ENCODE measurements at regions not wholly inside any gene's neighbourhood (a gene's known extent, or its start where the extent isn't known, plus 50 kb on each side); places are given as distances from the start of the nearest gene placed in this dataset.

DNA sequence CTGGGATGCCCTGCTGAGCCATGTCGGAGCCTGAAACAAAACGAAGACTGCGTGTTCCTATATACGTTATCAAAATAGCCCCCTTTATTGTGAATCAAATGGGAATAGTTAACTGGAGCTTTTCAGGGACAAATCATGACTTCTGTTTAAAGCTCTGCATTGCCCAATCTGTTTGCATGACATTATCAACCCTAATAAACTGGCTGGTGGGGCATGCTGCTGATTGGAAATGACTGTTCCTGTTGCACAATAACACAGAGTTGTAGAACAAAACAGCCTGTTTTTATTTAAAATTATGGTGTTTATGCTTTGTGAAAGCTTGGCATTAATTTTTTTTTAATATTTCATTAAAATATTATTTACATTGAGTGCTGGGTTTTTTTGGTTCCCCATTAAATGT, 215.5 kb downstream of the TMEM167A start (continued):
- TF ChIP-seq, protein P1, sequence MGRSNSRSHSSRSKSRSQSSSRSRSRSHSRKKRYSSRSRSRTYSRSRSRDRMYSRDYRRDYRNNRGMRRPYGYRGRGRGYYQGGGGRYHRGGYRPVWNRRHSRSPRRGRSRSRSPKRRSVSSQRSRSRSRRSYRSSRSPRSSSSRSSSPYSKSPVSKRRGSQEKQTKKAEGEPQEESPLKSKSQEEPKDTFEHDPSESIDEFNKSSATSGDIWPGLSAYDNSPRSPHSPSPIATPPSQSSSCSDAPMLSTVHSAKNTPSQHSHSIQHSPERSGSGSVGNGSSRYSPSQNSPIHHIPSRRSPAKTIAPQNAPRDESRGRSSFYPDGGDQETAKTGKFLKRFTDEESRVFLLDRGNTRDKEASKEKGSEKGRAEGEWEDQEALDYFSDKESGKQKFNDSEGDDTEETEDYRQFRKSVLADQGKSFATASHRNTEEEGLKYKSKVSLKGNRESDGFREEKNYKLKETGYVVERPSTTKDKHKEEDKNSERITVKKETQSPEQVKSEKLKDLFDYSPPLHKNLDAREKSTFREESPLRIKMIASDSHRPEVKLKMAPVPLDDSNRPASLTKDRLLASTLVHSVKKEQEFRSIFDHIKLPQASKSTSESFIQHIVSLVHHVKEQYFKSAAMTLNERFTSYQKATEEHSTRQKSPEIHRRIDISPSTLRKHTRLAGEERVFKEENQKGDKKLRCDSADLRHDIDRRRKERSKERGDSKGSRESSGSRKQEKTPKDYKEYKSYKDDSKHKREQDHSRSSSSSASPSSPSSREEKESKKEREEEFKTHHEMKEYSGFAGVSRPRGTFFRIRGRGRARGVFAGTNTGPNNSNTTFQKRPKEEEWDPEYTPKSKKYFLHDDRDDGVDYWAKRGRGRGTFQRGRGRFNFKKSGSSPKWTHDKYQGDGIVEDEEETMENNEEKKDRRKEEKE (IDR thresholded peaks at IDR 0.05): no peak
- TF ChIP-seq, protein P2, sequence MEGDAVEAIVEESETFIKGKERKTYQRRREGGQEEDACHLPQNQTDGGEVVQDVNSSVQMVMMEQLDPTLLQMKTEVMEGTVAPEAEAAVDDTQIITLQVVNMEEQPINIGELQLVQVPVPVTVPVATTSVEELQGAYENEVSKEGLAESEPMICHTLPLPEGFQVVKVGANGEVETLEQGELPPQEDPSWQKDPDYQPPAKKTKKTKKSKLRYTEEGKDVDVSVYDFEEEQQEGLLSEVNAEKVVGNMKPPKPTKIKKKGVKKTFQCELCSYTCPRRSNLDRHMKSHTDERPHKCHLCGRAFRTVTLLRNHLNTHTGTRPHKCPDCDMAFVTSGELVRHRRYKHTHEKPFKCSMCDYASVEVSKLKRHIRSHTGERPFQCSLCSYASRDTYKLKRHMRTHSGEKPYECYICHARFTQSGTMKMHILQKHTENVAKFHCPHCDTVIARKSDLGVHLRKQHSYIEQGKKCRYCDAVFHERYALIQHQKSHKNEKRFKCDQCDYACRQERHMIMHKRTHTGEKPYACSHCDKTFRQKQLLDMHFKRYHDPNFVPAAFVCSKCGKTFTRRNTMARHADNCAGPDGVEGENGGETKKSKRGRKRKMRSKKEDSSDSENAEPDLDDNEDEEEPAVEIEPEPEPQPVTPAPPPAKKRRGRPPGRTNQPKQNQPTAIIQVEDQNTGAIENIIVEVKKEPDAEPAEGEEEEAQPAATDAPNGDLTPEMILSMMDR (IDR thresholded peaks at IDR 0.05 in 2 of 3, conservative IDR thresholded peaks at IDR 0.05 in 1 of 3; ENCODE audit: control insufficient read depth in 2 of 3, extremely low read depth in 1 of 3, insufficient read depth in 1 of 3, low read depth in 3 of 3, low read length in 3 of 3): no peak

DNA sequence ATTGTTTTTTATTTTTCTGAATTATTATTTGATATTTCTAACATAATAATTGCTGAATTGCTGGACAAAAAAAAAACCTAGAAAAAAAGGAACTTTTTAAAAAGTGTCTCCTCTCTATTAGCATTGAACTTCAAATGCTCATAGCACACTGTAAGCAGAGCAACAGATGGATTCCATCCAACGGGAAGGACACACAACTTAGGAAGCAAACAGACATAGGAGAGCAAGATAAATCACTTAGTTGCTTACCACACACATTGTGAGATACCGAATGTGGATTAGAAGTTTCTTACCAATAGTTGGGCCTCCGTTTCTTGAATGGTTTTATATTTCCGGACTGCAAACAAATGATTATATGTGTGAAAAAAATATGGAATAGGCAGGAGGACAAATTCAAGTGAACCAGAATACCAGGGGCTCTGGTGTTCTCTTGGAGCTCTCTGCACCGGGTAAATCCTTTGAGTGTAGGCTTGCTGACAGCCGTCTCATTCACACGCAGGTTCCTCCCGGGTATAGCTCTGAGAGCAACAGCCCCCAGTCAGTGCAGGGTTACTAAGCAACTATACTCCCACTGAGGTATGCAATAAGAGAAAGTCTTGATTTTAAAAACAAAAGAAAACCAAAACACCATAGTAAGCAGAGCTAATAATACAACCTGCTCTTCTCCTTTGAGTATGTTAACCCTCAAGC, 217.6 kb downstream of the TMEM167A start:
- no TSS peak for BruUV-seq (replicated peaks)
- SMC1A ChIA-PET (ENCODE audit: uncharacterized antibody, unreplicated experiment): interaction anchor here (0.5 kb wide), 1 partner anchor 1012 kb away, joined by 3 read pairs; no protein-coding TSS in a partner anchor
- Histone ChIP-seq H3K9ac (ENCODE audit: control insufficient read depth, insufficient read depth, low read length) (no peak overlapping the region), H3K79me2 (ENCODE audit: control insufficient read depth, insufficient read depth, low read length) (no peaks in the 10 kb centered on the region), H3K27ac (ENCODE audit: control insufficient read depth, insufficient read depth) (no peak overlapping the region), H3K9me3 (replicated peaks; ENCODE audit: control insufficient read depth, insufficient read depth, low read length) (no peaks in the 10 kb centered on the region), H2AFZ (ENCODE audit: control insufficient read depth, low read depth, low read length) (no peak overlapping the region), H3K4me3 (no peak overlapping the region), H4K20me1 (ENCODE audit: control insufficient read depth, insufficient read depth) (no peaks in the 10 kb centered on the region), H3K36me3 (ENCODE audit: control insufficient read depth in 2 of 2, insufficient read depth in 2 of 2, low read length in 1 of 2) (no peaks in the 10 kb centered on the region), H3K4me1 (ENCODE audit: control insufficient read depth, insufficient read depth, low read length) (no peaks in the 10 kb centered on the region), H3K4me2 (ENCODE audit: control insufficient read depth, insufficient read depth) (no peak overlapping the region), H3K27me3 (replicated peaks in 1 of 2; ENCODE audit: control insufficient read depth in 2 of 2, insufficient read depth in 2 of 2, low read length in 1 of 2) (no peaks in the 10 kb centered on the region)
- CTCF ChIA-PET: no interaction called here
- intact Hi-C loops (cut with micrococcal nuclease; ENCODE audit: unreplicated experiment) (no loop called here), in situ Hi-C loops (cut with MboI) (no loop called here)
- RAD21 ChIA-PET (ENCODE audit: unreplicated experiment): no interaction called here
- TF ChIP-seq, protein P3, sequence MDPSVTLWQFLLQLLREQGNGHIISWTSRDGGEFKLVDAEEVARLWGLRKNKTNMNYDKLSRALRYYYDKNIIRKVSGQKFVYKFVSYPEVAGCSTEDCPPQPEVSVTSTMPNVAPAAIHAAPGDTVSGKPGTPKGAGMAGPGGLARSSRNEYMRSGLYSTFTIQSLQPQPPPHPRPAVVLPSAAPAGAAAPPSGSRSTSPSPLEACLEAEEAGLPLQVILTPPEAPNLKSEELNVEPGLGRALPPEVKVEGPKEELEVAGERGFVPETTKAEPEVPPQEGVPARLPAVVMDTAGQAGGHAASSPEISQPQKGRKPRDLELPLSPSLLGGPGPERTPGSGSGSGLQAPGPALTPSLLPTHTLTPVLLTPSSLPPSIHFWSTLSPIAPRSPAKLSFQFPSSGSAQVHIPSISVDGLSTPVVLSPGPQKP (IDR thresholded peaks at IDR 0.05; ENCODE audit: low read depth, low read length): no peak
- no peak for TF ChIP-seq RFX5 (IDR thresholded peaks at IDR 0.05; ENCODE audit: low read depth, low read length)
- no peak for TF ChIP-seq GABPA (IDR thresholded peaks at IDR 0.05; ENCODE audit: low read depth)
- TF ChIP-seq HDAC2 (IDR thresholded peaks at IDR 0.05): no peak
- TF ChIP-seq, protein P4, sequence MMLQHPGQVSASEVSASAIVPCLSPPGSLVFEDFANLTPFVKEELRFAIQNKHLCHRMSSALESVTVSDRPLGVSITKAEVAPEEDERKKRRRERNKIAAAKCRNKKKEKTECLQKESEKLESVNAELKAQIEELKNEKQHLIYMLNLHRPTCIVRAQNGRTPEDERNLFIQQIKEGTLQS (IDR thresholded peaks at IDR 0.05; ENCODE audit: borderline replicate concordance, extremely low read depth, low read depth, low read length): no peak
- TF ChIP-seq, protein P5, sequence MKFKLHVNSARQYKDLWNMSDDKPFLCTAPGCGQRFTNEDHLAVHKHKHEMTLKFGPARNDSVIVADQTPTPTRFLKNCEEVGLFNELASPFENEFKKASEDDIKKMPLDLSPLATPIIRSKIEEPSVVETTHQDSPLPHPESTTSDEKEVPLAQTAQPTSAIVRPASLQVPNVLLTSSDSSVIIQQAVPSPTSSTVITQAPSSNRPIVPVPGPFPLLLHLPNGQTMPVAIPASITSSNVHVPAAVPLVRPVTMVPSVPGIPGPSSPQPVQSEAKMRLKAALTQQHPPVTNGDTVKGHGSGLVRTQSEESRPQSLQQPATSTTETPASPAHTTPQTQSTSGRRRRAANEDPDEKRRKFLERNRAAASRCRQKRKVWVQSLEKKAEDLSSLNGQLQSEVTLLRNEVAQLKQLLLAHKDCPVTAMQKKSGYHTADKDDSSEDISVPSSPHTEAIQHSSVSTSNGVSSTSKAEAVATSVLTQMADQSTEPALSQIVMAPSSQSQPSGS (IDR thresholded peaks at IDR 0.05; ENCODE audit: low read length): no peak
- no peak for TF ChIP-seq IRF4 (IDR thresholded peaks at IDR 0.05; ENCODE audit: low read depth, low read length)
- ATAC-seq (no peak), DNase-seq (ENCODE audit: low read depth, low spot score) (no peak), FAIRE-seq (no peak)
- WGBS (ENCODE audit: insufficient coverage, insufficient replicate concordance, low lambda C conversion rate, missing lambda C conversion rate): 58% methylated on average over 8 of the region's 8 CpGs
- POLR2A ChIA-PET: no interaction called here

All from GM12878 (cell line).